GM12875 (cell line): ENCODE measurements at regions not wholly inside any gene's neighbourhood (a gene's known extent, or its start where the extent isn't known, plus 50 kb on each side); places are given as distances from the start of the nearest gene placed in this dataset.

Source experiments
- H3K4me3 ChIP-seq: one replicate; pipeline ENCODE4 v1.5.1; 2011; ENCODE audit warnings: low read depth, low read length, control low read depth
- TF ChIP-seq, protein P1 (sequence below): IDR thresholded peaks from 2 replicates; pipeline ENCODE4 v1.5.1; 2011; ENCODE audit warnings: low read depth, mild to moderate bottlenecking, control low read depth, inconsistent platforms, low read length, moderate library complexity, borderline replicate concordance; ENCODE audit not compliant: insufficient read depth

DNA sequence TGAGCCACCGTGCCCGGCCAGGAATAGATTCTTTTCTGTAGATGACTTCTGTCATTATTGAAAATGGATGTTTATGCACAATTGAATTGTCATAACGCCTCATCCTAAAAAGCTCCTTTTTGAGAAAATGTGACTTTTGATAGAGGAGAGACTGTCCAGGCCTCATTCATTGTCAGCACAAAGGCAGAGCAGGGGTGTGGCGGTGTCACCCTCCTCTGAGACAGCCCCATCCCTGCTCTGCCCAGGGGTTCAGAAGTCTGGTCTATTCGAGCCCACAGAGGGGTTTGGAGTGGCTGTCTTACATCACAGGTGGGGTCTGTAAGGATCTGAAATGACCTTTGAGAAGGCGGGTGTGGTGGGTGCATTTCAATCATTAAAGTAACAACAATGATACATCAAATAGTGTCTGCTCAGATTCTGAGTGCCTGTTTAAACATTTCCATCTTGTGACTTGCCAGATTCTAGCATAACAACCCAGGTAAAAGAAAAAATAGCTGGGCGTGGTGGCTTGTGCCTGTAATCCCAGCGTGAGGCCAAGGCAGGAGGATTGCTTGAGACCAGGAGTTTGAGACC, 161.0 kb downstream of the SEC14L1 start:
- no peak overlapping the region for H3K4me3 ChIP-seq
- TF ChIP-seq, protein P1, sequence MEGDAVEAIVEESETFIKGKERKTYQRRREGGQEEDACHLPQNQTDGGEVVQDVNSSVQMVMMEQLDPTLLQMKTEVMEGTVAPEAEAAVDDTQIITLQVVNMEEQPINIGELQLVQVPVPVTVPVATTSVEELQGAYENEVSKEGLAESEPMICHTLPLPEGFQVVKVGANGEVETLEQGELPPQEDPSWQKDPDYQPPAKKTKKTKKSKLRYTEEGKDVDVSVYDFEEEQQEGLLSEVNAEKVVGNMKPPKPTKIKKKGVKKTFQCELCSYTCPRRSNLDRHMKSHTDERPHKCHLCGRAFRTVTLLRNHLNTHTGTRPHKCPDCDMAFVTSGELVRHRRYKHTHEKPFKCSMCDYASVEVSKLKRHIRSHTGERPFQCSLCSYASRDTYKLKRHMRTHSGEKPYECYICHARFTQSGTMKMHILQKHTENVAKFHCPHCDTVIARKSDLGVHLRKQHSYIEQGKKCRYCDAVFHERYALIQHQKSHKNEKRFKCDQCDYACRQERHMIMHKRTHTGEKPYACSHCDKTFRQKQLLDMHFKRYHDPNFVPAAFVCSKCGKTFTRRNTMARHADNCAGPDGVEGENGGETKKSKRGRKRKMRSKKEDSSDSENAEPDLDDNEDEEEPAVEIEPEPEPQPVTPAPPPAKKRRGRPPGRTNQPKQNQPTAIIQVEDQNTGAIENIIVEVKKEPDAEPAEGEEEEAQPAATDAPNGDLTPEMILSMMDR = no peak

- TF ChIP-seq, protein P1 = no peak
- H3K4me3 ChIP-seq = no peak overlapping the region
Observed at GRCh38 chr17:77302682-77303081, 161.9 kb downstream of the SEC14L1 start.

DNA sequence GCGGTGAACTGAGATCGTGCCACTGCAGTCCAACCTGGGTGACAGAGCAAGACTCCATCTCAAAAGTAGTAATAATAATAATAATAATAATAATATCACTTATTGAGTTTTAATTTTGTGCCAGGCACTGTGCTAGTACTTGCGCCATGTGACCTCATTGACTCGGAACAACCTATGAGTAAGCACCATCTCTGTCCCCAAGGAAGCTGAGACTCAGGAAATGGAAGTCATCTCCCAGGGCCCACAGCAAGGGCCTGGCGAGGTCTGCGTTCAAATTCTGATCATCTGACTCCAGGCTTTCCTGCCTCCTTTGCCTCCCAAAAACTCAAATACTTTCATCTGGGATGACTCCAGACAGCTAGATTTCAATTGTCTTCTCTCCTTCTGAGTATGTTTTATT, 162.9 kb downstream of the SEC14L1 start:
- no peak overlapping the region for H3K4me3 ChIP-seq
- TF ChIP-seq, protein P1 = no peak

- no peak overlapping the region for H3K4me3 ChIP-seq
- TF ChIP-seq, protein P1 = no peak
Observed at GRCh38 chr17:77304051-77304745, 163.4 kb downstream of the SEC14L1 start.

- H3K4me3 ChIP-seq = no peak overlapping the region
- TF ChIP-seq, protein P1 = no peak
Observed at GRCh38 chr17:77304746-77305473, 164.1 kb downstream of the SEC14L1 start.

- TF ChIP-seq, protein P1 = no peak
- H3K4me3 ChIP-seq = no peak overlapping the region
Observed at GRCh38 chr17:77306048-77306789, 165.4 kb downstream of the SEC14L1 start.
